OCI-LY7 (cell line): ENCODE measurements at regions not wholly inside any gene's neighbourhood (a gene's known extent, or its start where the extent isn't known, plus 50 kb on each side); places are given as distances from the start of the nearest gene placed in this dataset.

Source experiments
- BruUV-seq: library from RNA; stranded (reverse); fragments of 400-500 nt; replicated peaks from 2 replicates; lab custom pipeline; 2021; lab: Mats Ljungman, UMichigan
- CTCF ChIA-PET: fragments of 300-600 bp; sonication (Branson Sonifier 250); formaldehyde crosslinking; loops from one replicate; lab custom pipeline; 2022; ENCODE audit warnings: antibody characterized with exemption; ENCODE audit not compliant: unreplicated experiment; lab: Charles Lee
- POLR2A ChIA-PET: fragments of 300-600 bp; sonication (Branson Sonifier 250); formaldehyde crosslinking; loops from one replicate; lab custom pipeline; 2022; ENCODE audit warnings: antibody characterized with exemption; lab: Charles Lee
- DNase-seq: peaks from one replicate; pipeline ENCODE4 v3.0.0-alpha.2; 2015; ENCODE audit warnings: low spot score
- H2AFZ ChIP-seq: fragments of 200-600 bp; sonication (generic), shearing (Covaris generic); 2 replicates; pipeline ENCODE4 v1.6.1; 2014; ENCODE audit warnings: mild to moderate bottlenecking, antibody characterized with exemption, low read length, moderate library complexity
- H3K27ac ChIP-seq: fragments of 200-600 bp; sonication (generic); 2 replicates; pipeline ENCODE4 v1.5.1; 2014; ENCODE audit warnings: mixed run types, low read depth, mild to moderate bottlenecking, moderate library complexity, low read length, inconsistent platforms; ENCODE audit not compliant: poor library complexity, severe bottlenecking
- H3K36me3 ChIP-seq: fragments of 200-600 bp; sonication (generic); 2 replicates; pipeline ENCODE4 v1.6.1; 2014; ENCODE audit warnings: mild to moderate bottlenecking, antibody characterized with exemption, low read length, moderate library complexity, mixed read lengths; ENCODE audit not compliant: insufficient read depth
- H3K4me1 ChIP-seq: fragments of 200-600 bp; sonication (generic); 2 replicates; pipeline ENCODE4 v1.5.1; 2014; ENCODE audit warnings: mild to moderate bottlenecking, low read length; ENCODE audit not compliant: insufficient read depth, poor library complexity, severe bottlenecking
- H3K4me2 ChIP-seq: fragments of 200-600 bp; sonication (generic); 2 replicates; pipeline ENCODE4 v1.6.1; 2014; ENCODE audit warnings: mild to moderate bottlenecking, low read length
- H3K4me3 ChIP-seq: fragments of 200-600 bp; sonication (generic); 2 replicates; pipeline ENCODE4 v1.5.1; 2014; ENCODE audit warnings: mild to moderate bottlenecking, low read depth, low read length; ENCODE audit not compliant: poor library complexity, severe bottlenecking
- H3K79me2 ChIP-seq: fragments of 200-600 bp; sonication (generic); 2 replicates; pipeline ENCODE4 v1.6.1; 2016; ENCODE audit warnings: low read depth, mild to moderate bottlenecking, low read length, moderate library complexity, mixed read lengths; ENCODE audit not compliant: insufficient read depth
- H3K9me2 ChIP-seq: fragments of 200-600 bp; sonication (generic); 2 replicates; pipeline ENCODE4 v1.6.1; 2016; ENCODE audit warnings: mild to moderate bottlenecking, low read length, mixed read lengths; ENCODE audit not compliant: insufficient read depth
- H3K9me3 ChIP-seq: fragments of 200-600 bp; sonication (generic); 2 replicates; pipeline ENCODE4 v1.6.1; 2014; ENCODE audit warnings: mild to moderate bottlenecking, mixed run types, low read length, mixed read lengths
- H4K20me1 ChIP-seq: fragments of 200-600 bp; sonication (generic); 2 replicates; pipeline ENCODE4 v1.6.1; 2014; ENCODE audit warnings: mild to moderate bottlenecking, antibody characterized with exemption, low read length, moderate library complexity, mixed read lengths; ENCODE audit not compliant: insufficient read depth
- EZH2phosphoT487 ChIP-seq: fragments of 200-600 bp; sonication (generic); IDR thresholded peaks from 2 replicates; pipeline ENCODE4 v1.6.1; 2018; ENCODE audit warnings: low read depth, borderline replicate concordance, mild to moderate bottlenecking, mixed run types, antibody characterized with exemption, low read length, moderate library complexity, mixed read lengths
- intact Hi-C: fragments of 100-400 bp; cut with micrococcal nuclease; formaldehyde crosslinking; loops from one replicate; pipeline ENCODE4 v1.10.0; 2022; ENCODE audit not compliant: unreplicated experiment
- TF ChIP-seq, protein P1 (sequence below): fragments of 200-600 bp; sonication (generic); conservative IDR thresholded peaks from 2 replicates; pipeline ENCODE4 v1.5.1; 2014; ENCODE audit warnings: mild to moderate bottlenecking, antibody characterized with exemption, low read length, moderate library complexity, mixed read lengths

GRCh38 chr1:29639741-29640427 is 403.6 kb downstream of the PTPRU start:
- TF ChIP-seq, protein P1, sequence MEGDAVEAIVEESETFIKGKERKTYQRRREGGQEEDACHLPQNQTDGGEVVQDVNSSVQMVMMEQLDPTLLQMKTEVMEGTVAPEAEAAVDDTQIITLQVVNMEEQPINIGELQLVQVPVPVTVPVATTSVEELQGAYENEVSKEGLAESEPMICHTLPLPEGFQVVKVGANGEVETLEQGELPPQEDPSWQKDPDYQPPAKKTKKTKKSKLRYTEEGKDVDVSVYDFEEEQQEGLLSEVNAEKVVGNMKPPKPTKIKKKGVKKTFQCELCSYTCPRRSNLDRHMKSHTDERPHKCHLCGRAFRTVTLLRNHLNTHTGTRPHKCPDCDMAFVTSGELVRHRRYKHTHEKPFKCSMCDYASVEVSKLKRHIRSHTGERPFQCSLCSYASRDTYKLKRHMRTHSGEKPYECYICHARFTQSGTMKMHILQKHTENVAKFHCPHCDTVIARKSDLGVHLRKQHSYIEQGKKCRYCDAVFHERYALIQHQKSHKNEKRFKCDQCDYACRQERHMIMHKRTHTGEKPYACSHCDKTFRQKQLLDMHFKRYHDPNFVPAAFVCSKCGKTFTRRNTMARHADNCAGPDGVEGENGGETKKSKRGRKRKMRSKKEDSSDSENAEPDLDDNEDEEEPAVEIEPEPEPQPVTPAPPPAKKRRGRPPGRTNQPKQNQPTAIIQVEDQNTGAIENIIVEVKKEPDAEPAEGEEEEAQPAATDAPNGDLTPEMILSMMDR, result no peak
- TF ChIP-seq EZH2phosphoT487, result no peak
- Histone ChIP-seq H3K4me1 (peaks cover 7% of the 10 kb centered on the region), H3K27ac (no peak overlapping the region), H3K79me2 (no peaks in the 10 kb centered on the region), H4K20me1 (no peaks in the 10 kb centered on the region), H3K4me3 (no peak overlapping the region), H3K9me3 (no peaks in the 10 kb centered on the region), H2AFZ (no peak overlapping the region), H3K36me3 (no peaks in the 10 kb centered on the region), H3K9me2 (no peaks in the 10 kb centered on the region), H3K4me2 (no peak overlapping the region)
- DNase-seq, result no peak
- intact Hi-C loops, result no loop called here
- ChIA-PET POLR2A (no interaction called here), CTCF (no interaction called here)
- no TSS peak for BruUV-seq

- no peak for TF ChIP-seq EZH2phosphoT487
- TF ChIP-seq, protein P1, result no peak
- ChIA-PET POLR2A (no interaction called here), CTCF (no interaction called here)
- Histone ChIP-seq H3K9me2 (no peaks in the 10 kb centered on the region), H3K4me2 (no peak overlapping the region), H4K20me1 (no peaks in the 10 kb centered on the region), H2AFZ (no peak overlapping the region), H3K36me3 (no peaks in the 10 kb centered on the region), H3K79me2 (no peaks in the 10 kb centered on the region), H3K27ac (no peak overlapping the region), H3K4me3 (no peak overlapping the region), H3K4me1 (peaks cover 7% of the 10 kb centered on the region), H3K9me3 (no peaks in the 10 kb centered on the region)
- DNase-seq, result no peak
- BruUV-seq, result no TSS peak
- intact Hi-C loops, result no loop called here
These were observed 402.9 kb downstream of the PTPRU start for GRCh38 chr1:29639156-29639736.

- no peaks in the 10 kb centered on the region for H3K79me2 ChIP-seq
- no peaks in the 10 kb centered on the region for H3K9me3 ChIP-seq
- H3K9me2 ChIP-seq, result no peaks in the 10 kb centered on the region
- peaks cover 7% of the 10 kb centered on the region for H3K4me1 ChIP-seq
- intact Hi-C loops, result no loop called here
- no peak for TF ChIP-seq EZH2phosphoT487
- TF ChIP-seq, protein P1, result no peak
- no peaks in the 10 kb centered on the region for H4K20me1 ChIP-seq
- BruUV-seq, result no TSS peak
- H3K4me3 ChIP-seq, result no peak overlapping the region
- no peak for DNase-seq
- H2AFZ ChIP-seq, result no peak overlapping the region
- H3K4me2 ChIP-seq, result no peak overlapping the region
- no peaks in the 10 kb centered on the region for H3K36me3 ChIP-seq
- ChIA-PET POLR2A (no interaction called here), CTCF (no interaction called here)
- no peak overlapping the region for H3K27ac ChIP-seq
These were observed 402.0 kb downstream of the PTPRU start for GRCh38 chr1:29638281-29638680.
